ENCODE measurements at regions not wholly inside any gene's neighbourhood (a gene's known extent, or its start where the extent isn't known, plus 50 kb on each side); places are given as distances from the start of the nearest gene placed in this dataset.
"Not testable (repeated sequence)": the region's sequence is repeated elsewhere in the genome, so short reads cannot be mapped to it uniquely, and the experiment has no call there.

DNA sequence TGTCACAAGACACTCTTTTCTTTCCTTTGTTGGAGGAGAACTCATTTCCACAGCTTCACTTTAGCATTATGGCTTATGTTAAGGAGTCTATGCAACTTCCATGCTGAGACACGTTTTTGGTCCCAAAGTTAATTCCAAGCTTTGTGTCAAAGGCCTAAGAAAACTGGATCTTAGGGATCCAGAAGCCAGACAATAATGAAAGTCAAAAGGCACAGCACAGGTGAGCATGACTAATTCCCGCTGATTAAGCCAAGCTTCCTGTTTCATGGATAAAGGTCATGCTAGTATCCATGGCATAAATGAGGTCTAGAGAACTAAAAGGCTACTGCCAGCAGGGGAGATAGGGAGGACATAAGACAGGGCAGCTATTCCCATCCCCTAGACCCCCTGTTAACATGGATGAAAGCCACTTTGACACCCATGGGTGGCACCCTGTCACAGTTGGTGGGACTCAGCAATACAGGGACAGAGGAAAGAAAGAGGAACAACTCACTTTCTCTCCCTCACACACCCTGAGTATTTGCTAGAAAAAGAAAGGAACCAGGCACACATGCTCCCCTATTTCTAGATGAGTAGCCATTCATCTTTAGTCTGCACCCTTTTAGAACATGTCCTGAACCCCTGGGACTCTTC is 438.1 kb upstream of the CDH9 start:
- DNase-seq (ENCODE audit: insufficient read length, low spot score) (no peak), FAIRE-seq (no peak)

- no peak for DNase-seq (ENCODE audit: insufficient read length, low spot score)
- FAIRE-seq = no peak
These were observed 436.7 kb upstream of the CDH9 start for GRCh38 chr5:27475063-27475462.

- FAIRE-seq (no peak), DNase-seq (ENCODE audit: insufficient read length, low spot score) (no peak)
These were observed 436.0 kb upstream of the CDH9 start for GRCh38 chr5:27474395-27474794.

DNA sequence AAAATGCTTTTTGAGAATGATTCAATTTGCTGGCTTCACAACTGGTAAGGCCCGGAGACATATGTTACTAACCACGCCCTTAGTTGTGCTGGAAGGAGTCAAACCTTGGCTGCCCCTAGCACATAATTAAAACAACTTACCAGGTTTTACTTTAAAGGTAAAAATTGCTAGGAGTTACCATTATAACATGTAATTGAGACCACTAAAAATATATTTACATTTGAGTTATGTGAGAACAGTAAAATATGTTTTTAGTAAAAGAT is 435.6 kb upstream of the CDH9 start:
- DNase-seq (ENCODE audit: insufficient read length, low spot score) (no peak), FAIRE-seq (no peak)

- DNase-seq (ENCODE audit: insufficient read length, low spot score) (no peak), FAIRE-seq (no peak)
These were observed 435.1 kb upstream of the CDH9 start for GRCh38 chr5:27473307-27474046.

DNA sequence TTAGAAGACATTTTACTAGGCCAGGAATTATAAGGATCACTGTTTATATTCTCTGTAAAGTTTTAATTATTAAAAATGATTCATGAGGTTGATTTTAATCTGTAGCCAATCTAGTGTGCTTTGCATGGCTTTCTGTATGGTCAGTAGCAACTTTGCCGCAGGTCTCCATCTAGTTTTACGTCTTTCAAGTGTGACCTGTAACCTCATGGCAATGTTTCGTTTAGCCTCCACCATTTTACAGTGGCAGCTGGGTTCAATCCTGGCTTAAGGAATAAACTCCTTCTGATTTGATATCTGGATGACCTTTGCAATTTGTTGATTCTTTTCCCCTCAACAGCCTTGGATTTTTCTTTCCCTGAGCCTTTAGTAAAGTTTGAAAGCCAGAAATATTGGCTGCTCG is 434.5 kb upstream of the CDH9 start:
- DNase-seq (ENCODE audit: insufficient read length, low spot score) (no peak), FAIRE-seq (no peak)

GRCh38 chr5:27472000-27472763 is 433.8 kb upstream of the CDH9 start:
- FAIRE-seq (peak; percentile 75), DNase-seq (ENCODE audit: insufficient read length, low spot score) (no peak)

- no peak for FAIRE-seq
- DNase-seq (ENCODE audit: insufficient read length, low spot score) = no peak
These were observed 428.6 kb upstream of the CDH9 start for GRCh38 chr5:27466959-27467358.

DNA sequence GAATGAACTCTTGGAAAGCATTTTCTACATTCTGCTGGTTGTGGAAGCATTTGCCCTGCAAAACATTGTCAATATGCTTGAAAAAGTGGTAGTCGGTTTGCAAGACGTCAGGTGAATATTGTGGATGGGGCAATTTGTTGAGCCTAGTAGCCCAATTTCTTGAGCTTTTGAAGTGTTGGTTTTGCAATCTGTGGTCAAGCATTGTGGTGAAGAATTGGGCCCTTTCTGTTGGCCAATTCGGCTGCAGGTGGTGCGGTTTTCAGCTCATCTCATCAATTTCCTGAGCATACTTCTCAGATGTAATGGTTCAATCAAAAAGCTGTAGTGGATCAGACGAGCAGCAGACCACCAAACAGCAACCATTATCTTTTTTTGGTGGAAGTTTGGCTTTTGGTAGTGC is 426.8 kb upstream of the CDH9 start:
- FAIRE-seq (no peak), DNase-seq (ENCODE audit: insufficient read length, low spot score) (no peak)

DNA sequence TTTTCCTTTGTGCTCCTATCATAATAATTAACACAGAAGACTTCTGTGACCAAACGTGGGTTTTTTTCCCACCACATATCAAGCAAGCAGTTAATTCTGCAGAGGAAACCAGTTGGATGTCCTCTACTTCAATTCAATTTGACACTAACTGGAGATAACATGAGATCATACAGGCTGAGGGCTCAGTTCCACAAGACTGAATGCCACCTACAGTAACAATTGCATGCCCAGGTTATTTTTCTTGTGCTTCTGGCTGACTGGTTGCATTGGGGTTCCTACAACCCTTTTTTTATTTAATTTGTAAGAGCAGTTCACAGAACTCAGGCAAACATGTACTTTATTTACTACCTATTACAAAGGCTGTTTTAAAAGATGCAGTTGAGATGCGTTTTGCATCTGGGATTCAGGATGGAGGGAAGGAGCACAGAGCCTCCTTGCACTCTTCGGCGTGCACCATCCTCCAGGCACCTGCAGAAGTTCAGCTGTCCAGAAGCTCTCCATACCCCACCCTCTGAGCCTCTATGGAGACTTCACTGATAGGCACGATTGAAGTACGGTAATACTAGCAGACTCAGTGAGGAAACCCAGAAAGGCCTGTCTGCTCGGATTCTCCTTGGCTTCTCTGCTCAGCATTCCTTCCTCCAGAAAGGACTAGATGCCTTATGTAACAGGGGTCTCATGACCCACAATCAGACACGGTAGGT is 425.2 kb upstream of the CDH9 start:
- no peak for DNase-seq (ENCODE audit: insufficient read length, low spot score)
- FAIRE-seq = no peak

GRCh38 chr5:27462936-27463335 is 424.6 kb upstream of the CDH9 start:
- FAIRE-seq (no peak), DNase-seq (ENCODE audit: insufficient read length, low spot score) (no peak)

DNA sequence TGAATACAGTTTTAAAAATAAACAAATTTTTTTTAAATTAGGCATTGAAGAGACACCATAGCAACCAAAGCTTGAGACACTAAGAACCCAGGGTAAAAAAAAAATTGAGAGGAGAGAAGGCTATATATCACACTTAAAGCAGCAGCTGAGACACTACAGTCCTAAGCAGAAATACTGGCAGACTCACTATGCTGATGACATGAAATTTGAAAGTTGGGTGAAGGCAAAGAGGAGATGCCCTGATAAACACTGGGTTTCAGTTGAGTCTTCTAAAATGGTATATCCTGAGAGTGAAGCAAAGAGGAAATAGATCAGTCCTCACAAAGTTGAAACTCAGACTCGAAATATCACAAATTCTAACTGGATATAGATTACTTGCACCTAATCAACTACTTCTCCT is 419.9 kb upstream of the CDH9 start:
- DNase-seq (ENCODE audit: insufficient read length, low spot score) (no peak), FAIRE-seq (no peak)

DNA sequence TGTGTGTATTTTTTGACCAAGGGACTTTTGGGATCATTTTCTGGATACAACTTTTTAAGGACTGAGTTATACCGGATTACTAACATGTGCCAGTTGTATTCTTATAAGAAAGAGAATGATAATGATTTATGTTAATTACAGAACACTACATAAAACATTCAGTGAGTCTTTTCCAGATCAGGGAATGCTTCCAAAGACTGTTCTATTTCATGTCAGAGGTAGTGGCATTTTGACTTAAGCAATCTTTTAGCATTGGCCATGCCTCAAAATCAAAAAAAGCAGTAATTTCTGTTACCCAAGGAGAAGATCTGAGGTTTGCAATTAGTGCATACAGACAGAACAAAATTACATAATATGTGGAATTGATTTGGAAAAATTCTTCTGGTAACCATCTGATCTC is 413.0 kb upstream of the CDH9 start:
- FAIRE-seq (no peak), DNase-seq (ENCODE audit: insufficient read length, low spot score) (no peak)

GRCh38 chr5:27450607-27451006 is 412.2 kb upstream of the CDH9 start:
- DNase-seq (ENCODE audit: insufficient read length, low spot score) (no peak), FAIRE-seq (peak; percentile 23)

GRCh38 chr5:27439383-27439782 is 401.0 kb upstream of the CDH9 start:
- not testable (repeated sequence) for FAIRE-seq; DNase-seq (ENCODE audit: insufficient read length, low spot score)

GRCh38 chr5:27437594-27438200 is 399.3 kb upstream of the CDH9 start:
- DNase-seq (ENCODE audit: insufficient read length, low spot score) (no peak), FAIRE-seq (no peak)

DNA sequence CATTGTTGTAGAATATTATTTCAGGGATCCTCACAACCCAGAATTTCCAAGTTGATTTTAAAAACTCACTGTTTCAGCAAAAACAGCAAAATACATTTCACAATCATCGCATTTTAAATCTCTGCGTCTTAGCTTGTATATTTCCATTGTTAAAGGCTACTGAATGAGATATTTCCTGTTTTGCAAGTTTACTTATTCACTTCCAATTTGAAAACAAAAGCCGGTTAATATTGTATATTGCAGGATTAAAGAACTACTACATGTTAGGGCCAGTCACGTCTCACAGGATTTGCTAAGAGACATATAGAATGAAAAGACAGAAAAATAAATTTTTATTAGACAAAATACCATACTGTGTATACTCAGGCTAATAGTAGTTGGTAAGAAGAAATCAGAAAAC is 395.9 kb upstream of the CDH9 start:
- FAIRE-seq (no peak), DNase-seq (ENCODE audit: insufficient read length, low spot score) (no peak)

DNA sequence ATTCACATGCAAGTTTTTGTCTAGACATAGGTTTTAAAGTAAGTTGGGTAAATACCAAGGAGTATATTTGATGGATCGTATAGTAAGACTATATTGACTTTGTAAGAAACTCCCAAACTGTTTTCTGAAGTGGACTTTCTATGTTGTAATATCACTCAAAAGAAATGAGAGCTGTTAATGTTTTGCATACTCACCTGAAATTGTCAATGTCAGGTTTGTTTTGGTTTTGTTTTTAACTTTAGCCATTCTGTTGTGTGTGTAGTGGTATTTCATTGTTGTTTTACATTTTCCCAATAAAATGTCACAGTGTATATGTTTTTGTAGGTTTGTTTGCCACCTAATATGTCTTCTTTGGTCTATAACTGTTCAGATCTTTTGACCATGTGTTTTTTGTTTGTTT is 375.7 kb upstream of the CDH9 start:
- DNase-seq (ENCODE audit: insufficient read length, low spot score) (no peak), FAIRE-seq (no peak)

DNA sequence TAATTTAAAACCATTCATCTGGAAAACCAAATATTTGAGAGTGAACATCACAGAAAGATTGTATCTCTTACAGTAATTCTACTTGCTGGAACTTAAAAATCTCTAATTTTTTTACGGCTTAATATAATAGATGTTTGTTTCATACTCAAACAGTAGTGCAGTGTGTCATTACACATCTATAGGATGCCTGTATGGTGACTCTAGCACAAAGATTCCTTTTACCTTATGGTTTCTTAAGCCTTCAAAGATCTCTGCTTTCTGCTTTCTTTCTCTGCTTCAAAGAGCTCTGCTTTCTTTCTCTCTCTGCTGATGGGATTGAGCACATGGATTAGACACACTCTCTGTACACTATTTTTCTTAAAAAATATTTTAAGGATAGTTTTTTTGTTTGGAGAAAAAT is 374.0 kb upstream of the CDH9 start:
- FAIRE-seq (no peak), DNase-seq (ENCODE audit: insufficient read length, low spot score) (no peak)

DNA sequence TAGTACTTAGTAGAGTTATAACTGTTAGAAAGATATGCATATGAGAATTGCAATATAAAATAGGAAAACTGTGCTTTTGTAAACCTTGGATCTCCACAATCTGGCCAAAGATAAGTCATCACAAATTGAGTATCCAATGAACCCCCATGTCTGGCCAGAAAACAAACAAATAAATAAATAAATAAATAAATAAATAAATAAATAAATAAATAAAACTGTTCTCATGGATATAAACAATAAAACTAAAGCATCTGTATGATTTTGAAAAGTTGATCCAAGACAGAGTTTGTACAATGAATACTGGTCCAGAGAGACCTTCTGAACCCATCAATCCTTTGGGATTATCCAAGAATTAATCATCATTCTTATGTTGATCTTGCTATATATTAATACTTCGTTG is 367.6 kb upstream of the CDH9 start:
- FAIRE-seq (no peak), DNase-seq (ENCODE audit: insufficient read length, low spot score) (no peak)

GRCh38 chr5:27403243-27403882 is 365.0 kb upstream of the CDH9 start:
- FAIRE-seq = no peak
- DNase-seq (ENCODE audit: insufficient read length, low spot score) = peak; percentile 25
